ELF-1 (cell line): ENCODE measurements at regions not wholly inside any gene's neighbourhood (a gene's known extent, or its start where the extent isn't known, plus 50 kb on each side); places are given as distances from the start of the nearest gene placed in this dataset.

Source experiments
- DNase-seq: peaks from one replicate; pipeline ENCODE4 v3.0.0-alpha.2; 2016; ENCODE audit warnings: low read depth, low spot score

DNA sequence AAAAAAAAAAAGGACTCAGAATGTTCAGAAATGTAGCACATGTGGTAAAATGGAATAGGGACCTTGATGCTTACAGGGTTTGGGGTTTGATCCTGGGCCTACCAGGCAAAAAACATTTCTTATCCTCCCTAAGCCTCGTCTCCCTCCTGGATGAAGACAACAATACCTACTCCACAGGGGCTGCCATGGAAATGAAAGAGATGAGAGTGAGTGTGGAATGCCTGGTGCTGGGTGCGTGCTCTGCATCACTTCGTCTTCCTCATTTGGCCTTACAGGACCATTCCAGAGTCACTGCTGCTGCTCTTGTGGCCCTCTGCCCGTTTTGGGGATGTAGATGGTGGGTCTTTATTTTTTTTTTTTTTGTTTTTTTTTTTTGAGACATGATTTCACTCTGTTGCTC, 692.9 kb upstream of the EEF2KMT start:
- DNase-seq, result no peak

DNA sequence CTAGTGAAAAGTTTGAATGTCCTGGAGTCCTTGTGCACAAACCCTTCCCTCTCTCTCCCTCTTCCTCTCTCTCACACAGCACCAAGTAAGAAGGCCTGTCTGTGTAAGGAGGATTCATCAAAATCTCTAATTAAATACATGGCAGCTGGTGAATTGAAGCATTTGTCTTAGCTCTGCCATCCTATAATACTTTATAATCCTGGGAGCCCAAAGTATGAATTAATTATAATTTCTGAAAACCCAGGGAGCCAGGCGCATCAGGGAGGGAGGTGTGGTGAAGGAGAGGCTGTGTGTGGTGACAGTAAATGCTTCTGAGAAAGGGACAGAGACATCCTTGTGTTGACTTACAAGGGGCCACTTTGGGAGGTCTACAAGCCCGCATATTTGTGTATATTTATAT, 691.4 kb upstream of the EEF2KMT start:
- DNase-seq, result no peak

DNA sequence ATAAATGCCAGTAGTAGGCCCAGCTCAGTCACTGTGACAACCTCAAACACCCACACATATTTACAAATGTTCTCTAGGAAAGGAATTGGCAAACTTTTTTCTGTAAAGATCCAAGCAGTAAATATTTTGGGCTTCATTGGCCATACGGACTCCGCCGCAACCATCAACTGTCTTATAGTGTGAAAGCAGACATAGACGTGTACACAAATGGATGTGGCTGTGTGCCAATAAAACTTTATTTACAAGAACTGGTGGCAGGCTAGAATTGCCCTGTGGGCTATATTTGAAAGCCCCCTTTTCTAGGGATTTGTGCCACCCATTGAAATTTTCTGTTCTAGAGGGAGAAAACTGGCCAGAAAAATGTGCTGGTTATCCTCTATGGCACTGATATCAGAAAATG, 683.8 kb upstream of the EEF2KMT start:
- no peak for DNase-seq

DNA sequence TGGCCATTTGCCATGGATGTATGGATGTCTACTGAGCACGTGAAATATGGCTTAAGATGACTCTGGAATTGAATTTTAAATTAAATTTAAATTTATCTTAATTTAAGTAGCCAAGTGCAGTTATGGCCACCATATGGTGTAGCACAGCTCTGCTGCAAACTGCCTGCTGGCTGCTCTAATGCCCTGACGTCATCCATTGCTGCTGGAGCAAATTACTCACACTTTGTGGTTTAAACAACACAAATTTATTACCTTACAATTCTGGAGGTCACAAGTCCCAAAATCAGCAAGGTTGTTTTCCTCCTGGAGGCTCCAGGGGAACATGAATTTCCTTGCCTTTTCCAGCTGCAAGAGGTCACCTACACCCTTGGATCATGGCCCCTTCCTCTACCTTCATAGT, 679.3 kb upstream of the EEF2KMT start:
- no peak for DNase-seq

DNA sequence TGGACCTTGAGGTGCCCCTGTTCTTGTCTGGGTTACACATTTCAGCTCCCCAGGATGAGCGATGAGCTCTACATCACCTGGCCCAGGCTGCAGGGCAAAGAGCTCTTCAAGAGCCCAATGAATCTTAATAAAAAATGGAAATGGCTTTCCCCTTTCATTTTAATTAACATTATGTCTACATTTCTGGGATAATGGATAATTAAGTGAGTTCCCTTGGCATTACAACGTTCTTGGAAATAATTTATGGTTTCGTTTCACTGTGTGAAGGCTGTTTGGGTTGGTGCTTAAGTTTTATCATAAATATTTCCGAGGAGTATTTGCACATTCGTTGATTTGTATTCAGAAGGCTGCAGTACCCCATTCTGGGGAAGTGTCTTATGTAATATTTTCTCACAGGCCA, 678.3 kb upstream of the EEF2KMT start:
- no peak for DNase-seq

DNA sequence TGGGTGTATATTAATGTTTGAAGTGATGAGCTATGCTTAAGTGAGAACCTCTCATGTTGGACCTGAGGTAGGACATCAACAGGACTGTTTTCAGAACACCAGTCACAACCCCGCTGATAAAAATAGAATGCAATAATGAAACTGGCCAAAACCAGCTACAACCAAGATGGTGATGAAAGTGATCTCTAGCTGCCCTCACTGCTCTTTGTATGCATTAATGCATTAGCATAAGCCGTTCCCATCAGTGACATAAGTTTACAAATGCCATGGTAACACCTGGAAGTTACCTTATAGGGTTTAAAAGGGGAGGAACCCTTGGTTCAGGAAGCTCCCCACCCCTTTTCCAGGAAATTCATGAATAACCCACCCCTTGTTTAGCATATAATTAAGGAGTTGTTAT, 672.5 kb upstream of the EEF2KMT start:
- no peak for DNase-seq

DNA sequence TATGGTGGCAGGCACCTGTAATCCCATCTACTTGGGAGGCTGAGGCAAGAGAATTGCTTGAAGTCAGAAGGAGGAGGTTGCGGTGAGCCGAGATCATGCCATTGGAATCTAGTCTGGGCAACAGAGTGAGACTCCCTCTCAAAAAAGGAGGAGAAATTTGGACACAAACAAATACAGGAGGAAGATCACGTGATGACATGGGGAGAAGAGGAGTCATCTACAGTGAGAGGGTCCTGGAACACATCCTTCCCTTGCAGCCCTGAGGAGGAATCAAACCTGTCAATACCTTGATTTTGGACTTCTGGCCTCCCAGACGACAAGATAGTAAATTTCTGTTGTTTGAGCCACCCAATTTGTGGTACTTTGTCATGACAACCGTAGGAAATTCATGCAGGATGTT, 671.9 kb upstream of the EEF2KMT start:
- no peak for DNase-seq

DNA sequence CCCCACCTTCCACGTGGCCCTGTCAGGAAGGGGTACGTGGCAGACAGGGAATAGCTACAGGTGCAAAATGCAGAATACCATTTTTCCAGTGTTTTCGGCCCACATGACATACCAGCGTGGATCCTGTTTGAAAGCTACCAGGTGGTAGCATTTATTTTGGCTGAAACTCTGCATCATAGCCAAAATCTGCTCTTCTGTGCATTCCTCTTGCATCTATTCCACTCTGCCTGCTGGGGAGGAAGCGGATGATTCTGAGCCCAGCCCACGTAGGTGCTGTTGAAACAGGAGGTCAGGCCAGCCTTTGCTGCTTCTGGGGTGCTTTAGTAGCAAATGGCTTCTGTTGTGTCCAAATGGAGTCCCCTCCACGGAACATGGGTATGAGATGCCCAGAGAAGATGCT, 670.9 kb upstream of the EEF2KMT start:
- no peak for DNase-seq

DNA sequence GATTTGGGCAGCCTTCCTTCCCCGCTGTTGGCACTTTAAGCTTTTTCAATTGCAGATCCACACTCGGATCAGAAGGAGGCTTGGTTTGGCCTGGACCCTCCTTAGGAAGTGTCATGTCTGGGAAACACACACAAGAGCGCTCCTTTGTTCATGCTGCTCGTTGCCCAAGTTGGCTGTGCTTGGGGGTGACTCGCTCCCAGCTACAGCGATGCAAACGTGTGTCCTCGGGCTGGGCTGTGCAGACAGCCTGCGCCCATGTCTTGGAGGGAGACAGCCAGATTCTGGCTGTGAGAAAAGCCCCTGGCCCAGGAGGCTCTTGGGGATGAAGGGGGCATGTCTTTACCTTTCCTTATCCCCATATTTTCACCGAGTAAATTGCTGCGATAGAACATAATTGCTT, 665.6 kb upstream of the EEF2KMT start:
- DNase-seq, result no peak

DNA sequence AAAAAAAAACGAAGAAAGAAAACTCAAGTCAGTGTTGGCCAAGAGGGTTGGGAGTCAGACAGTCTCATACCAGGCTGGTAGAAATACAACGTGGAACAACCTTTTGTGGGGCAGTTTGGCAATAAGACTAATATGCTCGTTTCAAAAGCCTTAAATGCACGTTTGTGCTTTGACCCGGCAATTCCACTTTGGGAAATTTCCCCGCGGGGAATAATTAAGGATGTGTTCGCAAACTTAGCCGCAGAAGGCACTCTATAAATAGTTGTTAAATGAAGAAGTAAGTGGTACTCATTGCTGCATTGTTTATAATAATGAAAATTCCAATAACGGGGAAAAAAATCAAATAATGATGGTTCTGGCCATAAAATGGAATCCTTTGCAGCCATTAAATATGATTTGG, 664.8 kb upstream of the EEF2KMT start:
- no peak for DNase-seq

DNA sequence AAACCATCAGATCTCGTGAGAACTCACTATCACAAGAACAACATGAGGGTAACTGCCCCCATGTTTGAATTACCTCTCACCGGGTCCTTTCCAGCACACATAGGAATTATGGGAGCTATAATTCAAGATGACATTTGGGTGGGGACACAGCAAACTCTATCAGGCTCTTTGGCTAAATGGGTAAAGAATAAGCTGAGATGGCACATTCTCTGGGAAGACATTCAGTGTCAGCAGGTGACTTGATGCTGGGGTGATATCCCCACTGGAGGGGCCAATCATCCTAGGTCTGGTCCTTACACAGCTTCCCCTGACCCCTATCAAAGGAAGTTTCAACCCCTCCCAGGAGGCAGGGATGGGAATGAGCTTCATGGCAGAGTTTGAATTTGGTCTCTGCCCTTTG, 664.0 kb upstream of the EEF2KMT start:
- no peak for DNase-seq

DNA sequence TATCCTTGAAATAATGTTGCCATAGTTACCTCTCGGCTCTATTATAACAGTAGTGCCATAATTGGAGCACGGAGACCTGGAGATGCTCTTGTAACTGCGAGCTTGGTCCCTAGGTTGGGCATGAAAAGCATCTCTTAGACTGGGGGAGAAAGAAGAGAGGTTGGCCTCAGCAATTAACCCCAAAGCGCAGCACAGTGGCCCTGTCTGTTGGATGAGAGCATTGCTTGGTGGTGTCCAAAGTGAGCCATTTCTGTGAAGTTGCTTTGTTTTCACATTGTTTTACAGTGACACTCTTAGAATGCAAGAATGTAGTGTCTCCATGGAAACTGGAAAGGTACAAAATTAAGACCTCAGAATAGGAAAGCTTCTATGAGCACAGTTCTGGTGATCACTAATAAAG, 660.7 kb upstream of the EEF2KMT start:
- DNase-seq, result no peak

DNA sequence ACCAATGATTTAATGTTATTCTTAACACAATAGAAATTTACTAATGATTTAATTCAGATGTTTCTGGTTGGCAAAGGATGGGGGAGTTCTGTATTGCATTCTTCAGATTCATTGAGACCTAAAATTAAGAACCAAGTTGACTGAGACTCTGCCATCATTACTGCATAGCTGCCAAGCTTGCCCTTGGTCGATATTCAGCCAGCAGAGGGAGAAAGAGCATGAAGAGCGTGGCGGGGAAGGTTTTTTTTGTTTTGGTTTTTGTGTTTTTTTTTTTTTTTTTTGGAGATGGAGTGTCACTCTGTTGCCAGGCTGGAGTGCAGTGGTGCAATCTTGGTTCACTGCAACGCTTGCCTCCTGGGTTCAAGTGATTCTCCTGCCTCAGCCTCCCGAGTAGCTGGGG, 659.4 kb upstream of the EEF2KMT start:
- no peak for DNase-seq

DNA sequence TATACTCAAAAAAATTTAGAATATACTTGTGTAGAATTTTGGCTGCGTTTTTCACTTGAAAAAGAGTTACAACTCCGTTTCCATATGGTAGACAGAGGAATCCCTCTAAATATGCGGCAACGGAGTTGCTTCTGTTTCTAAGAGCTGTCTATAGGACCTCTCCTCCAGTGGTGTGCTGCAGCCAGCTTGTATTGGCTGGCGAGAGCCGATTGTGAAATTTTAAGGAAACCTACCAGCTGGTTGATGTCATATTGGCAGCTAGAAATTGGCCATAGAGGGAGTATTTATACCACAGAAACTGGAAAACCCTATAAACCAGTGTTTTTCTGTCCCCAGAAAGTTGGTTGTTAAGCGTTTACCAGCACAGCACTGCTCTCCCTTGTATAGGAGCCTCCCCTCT, 655.8 kb upstream of the EEF2KMT start:
- no peak for DNase-seq

DNA sequence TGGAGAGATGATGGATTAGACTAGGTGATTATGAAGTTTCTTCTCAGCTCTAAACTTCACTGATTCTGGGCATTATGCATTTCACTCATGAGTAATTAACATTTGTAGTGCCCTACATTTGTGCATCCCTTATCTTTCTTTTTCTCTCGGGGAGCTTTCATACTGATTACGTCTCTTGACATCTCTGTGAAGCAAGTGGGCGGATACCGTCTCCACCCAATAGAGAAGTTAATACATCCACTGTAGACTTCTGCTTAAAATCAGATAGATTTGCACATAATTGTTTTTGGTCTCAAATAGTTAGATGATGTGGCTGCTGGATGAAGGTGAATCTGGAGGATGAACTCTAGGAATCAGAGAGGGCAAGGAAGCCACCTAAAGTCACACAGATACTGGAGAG, 653.6 kb upstream of the EEF2KMT start:
- no peak for DNase-seq

DNA sequence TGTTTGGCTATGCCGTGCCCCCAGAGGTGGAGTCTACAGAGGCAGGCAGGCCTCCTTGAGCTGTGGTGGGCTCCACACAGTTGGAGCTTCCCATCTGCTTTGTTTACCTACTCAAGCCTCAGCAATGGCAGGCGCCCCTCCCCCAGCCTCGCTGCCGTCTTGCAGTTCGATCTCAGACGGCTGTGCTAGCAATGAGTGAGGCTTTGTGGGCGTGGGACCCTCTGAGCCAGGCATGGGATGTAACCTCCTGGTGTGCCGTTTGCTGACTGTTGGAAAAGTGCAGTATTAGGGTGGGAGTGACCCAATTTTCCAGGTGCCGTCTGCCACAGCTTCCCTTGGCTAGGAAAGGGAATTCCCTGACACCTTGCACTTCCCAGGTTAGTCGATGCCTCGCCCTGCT, 652.8 kb upstream of the EEF2KMT start:
- DNase-seq, result peak; percentile 33

DNA sequence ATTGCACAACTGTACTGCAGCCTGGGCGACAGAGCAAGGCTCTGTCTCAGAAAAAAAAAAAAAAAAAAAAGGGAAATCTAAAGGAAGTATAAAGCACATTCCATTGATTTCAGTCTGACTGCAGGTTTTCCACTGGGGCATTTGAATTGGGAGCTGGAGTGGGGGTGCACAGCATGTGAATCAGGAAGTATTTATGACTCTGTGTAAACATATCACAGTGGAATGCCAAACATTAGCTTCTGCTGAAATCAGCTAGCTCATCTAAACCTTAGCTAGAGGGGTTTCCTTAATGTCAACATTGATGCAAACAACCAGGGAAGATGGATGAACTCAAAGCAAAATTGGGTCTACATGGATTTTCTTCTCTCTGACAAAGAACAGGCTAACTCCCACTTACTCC, 641.0 kb upstream of the EEF2KMT start:
- DNase-seq, result no peak

DNA sequence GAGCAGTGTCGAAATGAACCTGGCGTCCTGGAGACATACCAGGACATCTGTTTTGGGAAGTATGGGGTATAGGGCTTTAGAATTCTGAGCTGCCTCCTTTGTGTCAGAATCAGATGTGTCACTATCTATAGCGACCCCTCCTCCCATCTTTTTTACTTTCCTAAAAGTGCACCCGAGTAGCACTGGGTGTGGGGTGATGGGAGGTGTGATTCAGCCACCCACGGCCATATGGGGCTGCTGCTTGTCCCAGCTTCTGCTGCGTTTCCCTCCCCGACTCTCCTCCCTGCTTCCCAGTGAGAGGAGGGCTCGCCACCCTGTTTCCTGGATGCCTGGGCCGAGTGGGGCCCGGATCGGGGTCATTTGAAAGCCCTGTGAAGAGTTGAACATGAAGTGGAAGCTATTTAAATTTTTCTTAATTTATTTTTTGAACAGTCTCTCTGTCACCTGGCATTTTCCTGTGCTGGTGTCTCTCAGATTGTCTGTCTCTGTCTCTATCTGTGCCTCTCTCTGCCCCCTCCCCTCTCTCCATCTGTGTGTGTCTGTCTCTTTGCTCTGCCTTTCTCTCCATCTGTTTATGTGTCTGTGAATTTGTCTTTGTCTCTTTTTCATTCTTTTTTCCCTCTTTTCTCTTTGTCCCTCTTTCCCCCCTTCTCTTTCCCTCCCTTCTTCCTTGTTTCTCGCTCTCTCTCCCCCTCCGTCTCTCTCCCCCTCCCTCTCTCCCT, 638.8 kb upstream of the EEF2KMT start:
- DNase-seq, result no peak

DNA sequence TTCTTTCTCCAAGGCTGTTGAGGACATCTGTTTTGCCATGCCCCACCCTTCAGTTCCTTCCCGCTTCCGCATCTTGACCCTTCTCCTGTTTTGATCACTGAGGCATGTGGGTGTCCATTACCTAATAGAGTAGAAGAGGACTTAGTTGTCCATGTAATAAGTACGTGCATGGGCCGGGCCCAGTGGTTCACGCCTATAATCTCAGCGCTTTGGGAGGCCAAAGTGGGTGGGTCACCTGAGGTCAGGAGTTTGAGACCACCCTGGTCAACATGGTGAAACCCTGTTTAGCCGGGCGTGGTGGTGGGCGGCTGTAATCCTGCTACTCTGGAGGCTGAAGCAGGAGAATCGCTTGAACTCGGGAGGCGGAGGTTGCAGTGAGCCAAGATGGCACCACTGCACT, 637.8 kb upstream of the EEF2KMT start:
- DNase-seq, result no peak

DNA sequence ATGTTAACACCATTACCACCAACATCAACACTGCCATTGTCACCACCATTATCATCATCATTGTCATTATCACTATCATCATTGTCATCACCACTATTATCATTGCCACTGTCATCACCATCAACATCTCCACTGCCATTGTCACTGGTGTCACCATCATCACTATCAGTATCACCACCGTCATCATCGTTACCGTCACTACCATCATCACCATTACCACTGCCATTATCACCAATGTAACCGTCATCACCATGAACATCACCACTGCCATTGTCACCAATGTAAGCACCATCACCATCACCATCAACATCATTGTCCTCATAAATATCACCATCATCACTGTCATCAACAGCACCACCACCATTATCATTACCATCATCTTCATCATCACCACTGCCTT, 633.2 kb upstream of the EEF2KMT start:
- no peak for DNase-seq

DNA sequence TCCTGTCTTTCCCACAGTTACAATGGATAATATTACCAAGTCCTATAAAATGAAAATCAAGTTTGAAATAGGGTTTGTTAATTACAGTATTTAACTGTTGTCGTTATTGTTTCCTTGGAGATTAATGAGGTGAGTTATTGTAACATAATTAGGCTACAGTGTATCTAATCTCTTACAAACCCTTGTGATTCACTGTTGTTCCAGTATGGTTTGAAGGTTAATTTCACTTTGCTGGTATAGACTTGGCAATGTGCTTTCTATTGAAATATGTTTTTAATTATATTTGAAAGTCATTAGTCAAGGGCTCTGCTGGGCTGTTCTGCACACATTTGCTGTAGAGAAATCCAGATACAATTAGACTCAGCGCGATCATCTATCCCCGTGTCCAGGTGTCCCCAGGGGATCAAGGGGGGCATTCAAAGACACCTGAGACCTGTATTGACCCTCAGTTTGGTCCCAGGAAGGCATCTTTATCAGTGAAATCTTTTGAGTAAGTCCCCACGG, 624.6 kb upstream of the EEF2KMT start:
- DNase-seq, result no peak

DNA sequence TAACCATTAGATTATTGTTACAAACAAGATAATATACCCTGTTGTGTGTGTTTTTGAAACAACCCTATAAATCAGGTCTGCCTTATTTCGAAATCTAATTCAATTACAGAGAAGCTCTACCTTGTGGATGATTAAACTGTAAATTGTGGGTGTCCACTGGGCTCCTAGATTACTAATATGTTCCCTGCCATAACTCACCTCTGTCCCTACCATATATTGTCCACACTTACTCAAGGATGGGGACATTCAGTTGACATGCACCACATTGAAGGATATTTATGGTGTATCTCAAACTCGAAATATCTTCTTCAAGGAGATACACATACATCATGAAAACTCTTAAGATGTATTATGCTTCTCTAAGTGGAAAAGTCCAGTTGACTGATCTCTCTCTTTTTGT, 617.6 kb upstream of the EEF2KMT start:
- DNase-seq, result no peak

DNA sequence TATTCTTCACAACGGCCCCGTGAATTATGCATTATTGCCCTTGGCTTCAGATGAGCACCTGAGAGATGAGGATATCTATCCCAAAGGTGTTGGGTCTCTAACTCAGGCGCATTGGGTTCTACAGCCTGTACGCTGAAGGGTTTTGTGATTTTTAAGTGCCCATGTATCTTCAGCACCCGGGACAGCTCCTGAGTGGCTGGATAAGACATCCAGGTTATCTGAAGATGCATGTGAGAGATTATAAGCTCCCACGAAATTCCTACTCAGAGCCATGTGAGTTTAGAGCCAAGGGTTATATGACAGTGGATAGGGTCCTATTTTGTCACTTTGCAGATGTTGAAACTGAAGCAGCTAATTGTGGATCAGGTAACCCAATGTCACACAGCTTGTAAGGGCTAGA, 612.3 kb upstream of the EEF2KMT start:
- peak; percentile 20 for DNase-seq

DNA sequence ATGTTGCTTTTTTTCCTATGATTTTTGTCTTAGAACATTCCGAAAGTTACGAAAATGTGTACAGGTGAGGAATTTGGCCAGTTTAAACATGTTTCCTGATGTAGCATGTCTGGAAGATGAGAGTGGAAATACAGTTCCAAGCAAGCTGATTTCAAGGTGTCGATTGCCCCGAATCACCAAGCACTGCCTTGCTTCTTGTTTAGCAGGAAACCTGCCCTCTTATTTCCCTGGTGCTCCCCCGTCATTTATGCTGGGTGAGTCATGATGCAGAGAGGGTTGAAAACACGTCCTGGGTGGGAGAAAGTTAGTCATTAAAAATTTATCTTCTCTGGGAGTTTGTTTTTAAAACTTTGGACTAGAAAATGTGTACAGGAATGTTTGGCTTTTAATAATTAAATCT, 608.6 kb upstream of the EEF2KMT start:
- no peak for DNase-seq
